Smooth muscle cell (in vitro differentiated cells): ENCODE measurements at regions not wholly inside any gene's neighbourhood (a gene's known extent, or its start where the extent isn't known, plus 50 kb on each side); places are given as distances from the start of the nearest gene placed in this dataset.

Experiments used
- DNase-seq: peaks from one replicate; lab custom pipeline; 2025; ENCODE audit not compliant: unreplicated experiment; lab: John Stamatoyannopoulos, UW
- H2AFZ ChIP-seq: fragments of 200-600 bp; sonication (generic); 2 replicates; pipeline ENCODE4 v1.6.0; 2016; ENCODE audit warnings: antibody characterized with exemption, low read depth, mild to moderate bottlenecking
- H3F3A ChIP-seq: fragments of 200-600 bp; sonication (generic); 2 replicates; pipeline ENCODE4 v1.6.0; 2017; ENCODE audit warnings: antibody characterized with exemption, low read depth
- H3K27ac ChIP-seq: fragments of 200-600 bp; sonication (generic); 2 replicates; pipeline ENCODE4 v1.5.1; 2016; ENCODE audit warnings: low read depth, mild to moderate bottlenecking
- H3K27me3 ChIP-seq: fragments of 200-600 bp; sonication (generic); 2 replicates; pipeline ENCODE4 v1.6.1; 2016; ENCODE audit warnings: low read depth, mild to moderate bottlenecking
- H3K36me3 ChIP-seq: fragments of 200-600 bp; sonication (generic); 2 replicates; pipeline ENCODE4 v1.5.1; 2016; ENCODE audit warnings: low read depth
- H3K4me1 ChIP-seq: fragments of 200-600 bp; sonication (generic); 2 replicates; pipeline ENCODE4 v1.5.1; 2016; ENCODE audit warnings: low read depth
- H3K4me2 ChIP-seq: fragments of 200-600 bp; sonication (generic); 2 replicates; pipeline ENCODE4 v1.6.0; 2016; ENCODE audit warnings: mild to moderate bottlenecking
- H3K4me3 ChIP-seq: fragments of 200-600 bp; sonication (generic); 2 replicates; pipeline ENCODE4 v1.5.1; 2016; ENCODE audit warnings: mild to moderate bottlenecking
- H3K79me2 ChIP-seq: fragments of 200-600 bp; sonication (generic); 2 replicates; pipeline ENCODE4 v1.6.0; 2016; ENCODE audit warnings: low read depth, mild to moderate bottlenecking
- H3K9ac ChIP-seq: fragments of 200-600 bp; sonication (generic); 2 replicates; pipeline ENCODE4 v1.6.0; 2016; ENCODE audit warnings: low read depth
- H3K9me3 ChIP-seq: fragments of 200-600 bp; sonication (generic); replicated peaks from 2 replicates; pipeline ENCODE4 v1.5.1; 2016; ENCODE audit warnings: low read depth
- H4K20me1 ChIP-seq: fragments of 200-600 bp; sonication (generic); 2 replicates; pipeline ENCODE4 v1.6.0; 2016; ENCODE audit warnings: low read depth
- CTCF ChIP-seq: fragments of 200-600 bp; sonication (generic); IDR thresholded peaks from 2 replicates; pipeline ENCODE4 v1.5.1; 2017; ENCODE audit warnings: borderline replicate concordance, mild to moderate bottlenecking, antibody characterized with exemption; ENCODE audit not compliant: insufficient read depth, poor library complexity, severe bottlenecking
- WGBS: methylation state at CpG from one replicate; pipeline ENCODE4 v1.1.7; 2016; ENCODE audit warnings: low lambda C conversion rate; 5-methylcytosine and 5-hydroxymethylcytosine counted together

- Histone ChIP-seq H2AFZ (no peak overlapping the region), H3K79me2 (no peaks in the 10 kb centered on the region), H3K4me2 (no peak overlapping the region), H3K27ac (no peak overlapping the region), H3K4me3 (no peak overlapping the region), H3K4me1 (no peaks in the 10 kb centered on the region), H4K20me1 (no peaks in the 10 kb centered on the region), H3K9me3 (no peaks in the 10 kb centered on the region), H3F3A (no peaks in the 10 kb centered on the region), H3K36me3 (peaks cover 3% of the 10 kb centered on the region), H3K9ac (no peak overlapping the region), H3K27me3 (no peaks in the 10 kb centered on the region)
- no peak for TF ChIP-seq CTCF
- WGBS, result 95% methylated on average over 4 of the region's 4 CpGs
- no peak for DNase-seq
These were observed 220.4 kb upstream of the UMPS start for GRCh38 chr3:124509884-124510283.

GRCh38 chr3:124510290-124510689 lies 220.0 kb upstream of the UMPS start:
- no peaks in the 10 kb centered on the region for H3K9me3 ChIP-seq
- no peak for TF ChIP-seq CTCF
- no peak overlapping the region for H3K27ac ChIP-seq
- H3K9ac ChIP-seq, result no peak overlapping the region
- H2AFZ ChIP-seq, result no peak overlapping the region
- no peak overlapping the region for H3K4me2 ChIP-seq
- H3F3A ChIP-seq, result no peaks in the 10 kb centered on the region
- H3K4me3 ChIP-seq, result no peak overlapping the region
- DNase-seq, result no peak
- H3K36me3 ChIP-seq, result peaks cover 3% of the 10 kb centered on the region
- no peaks in the 10 kb centered on the region for H4K20me1 ChIP-seq
- no peaks in the 10 kb centered on the region for H3K79me2 ChIP-seq
- no peaks in the 10 kb centered on the region for H3K4me1 ChIP-seq
- WGBS, result 80% methylated on average over 3 of the region's 3 CpGs
- H3K27me3 ChIP-seq, result no peaks in the 10 kb centered on the region

GRCh38 chr3:124512881-124513609 lies 217.2 kb upstream of the UMPS start:
- no peak for DNase-seq
- H3K36me3 ChIP-seq, result peaks cover 3% of the 10 kb centered on the region
- no peaks in the 10 kb centered on the region for H3K9me3 ChIP-seq
- peak overlapping the region; percentile 53 for H3K4me2 ChIP-seq
- WGBS, result 67% methylated on average over 8 of the region's 8 CpGs
- no peak for TF ChIP-seq CTCF
- no peak overlapping the region for H2AFZ ChIP-seq
- no peaks in the 10 kb centered on the region for H3K27me3 ChIP-seq
- H3F3A ChIP-seq, result no peaks in the 10 kb centered on the region
- no peaks in the 10 kb centered on the region for H3K4me1 ChIP-seq
- no peak overlapping the region for H3K4me3 ChIP-seq
- no peaks in the 10 kb centered on the region for H4K20me1 ChIP-seq
- H3K79me2 ChIP-seq, result no peaks in the 10 kb centered on the region
- H3K27ac ChIP-seq, result no peak overlapping the region
- no peak overlapping the region for H3K9ac ChIP-seq

GRCh38 chr3:124513610-124513997 lies 216.6 kb upstream of the UMPS start:
- H3K9me3 ChIP-seq, result no peaks in the 10 kb centered on the region
- no peaks in the 10 kb centered on the region for H3K27me3 ChIP-seq
- H3K79me2 ChIP-seq, result no peaks in the 10 kb centered on the region
- H2AFZ ChIP-seq, result no peak overlapping the region
- H3K4me2 ChIP-seq, result no peak overlapping the region
- WGBS, result 67% methylated on average over 4 of the region's 4 CpGs
- H4K20me1 ChIP-seq, result no peaks in the 10 kb centered on the region
- H3K4me3 ChIP-seq, result no peak overlapping the region
- no peak for DNase-seq
- peaks cover 3% of the 10 kb centered on the region for H3K36me3 ChIP-seq
- no peak overlapping the region for H3K9ac ChIP-seq
- no peaks in the 10 kb centered on the region for H3K4me1 ChIP-seq
- H3F3A ChIP-seq, result no peaks in the 10 kb centered on the region
- H3K27ac ChIP-seq, result no peak overlapping the region
- no peak for TF ChIP-seq CTCF
